Natural killer cell (primary cell): ENCODE measurements at regions not wholly inside any gene's neighbourhood (a gene's known extent, or its start where the extent isn't known, plus 50 kb on each side); places are given as distances from the start of the nearest gene placed in this dataset.

Source experiments
- ATAC-seq, 3 donors: fragments of 150-1000 bp in 2 of 3; fragments of 200-7000 bp in 1 of 3; cut with Tn5 transposase; 1 replicate in 1 of 3; 2 replicates in 2 of 3; pipeline ENCODE4 v1.10.0; 2021; ENCODE audit warnings: mild to moderate bottlenecking in 2 of 3, moderate library complexity in 2 of 3
- DNase-seq, 2 donors: peaks; one replicate each; pipeline versions ENCODE4 v3.0.0 to v3.0.0-alpha.2; 2013 to 2021; ENCODE audit warnings: mixed read lengths in 1 of 2
- H3K27ac ChIP-seq: one replicate; pipeline ENCODE4 v1.5.1; 2013; ENCODE audit warnings: mild to moderate bottlenecking, low read length
- H3K27me3 ChIP-seq: one replicate; pipeline ENCODE4 v1.6.1; 2013; ENCODE audit warnings: low read length; ENCODE audit not compliant: control insufficient read depth, insufficient read depth
- H3K36me3 ChIP-seq: one replicate; pipeline ENCODE4 v1.6.1; 2013; ENCODE audit warnings: low read length; ENCODE audit not compliant: control insufficient read depth, insufficient read depth
- H3K4me1 ChIP-seq: one replicate; pipeline ENCODE4 v1.6.1; 2013; ENCODE audit warnings: low read length; ENCODE audit not compliant: control insufficient read depth, insufficient read depth
- H3K4me3 ChIP-seq: one replicate; pipeline ENCODE4 v1.5.1; 2013; ENCODE audit warnings: low read length
- H3K9me3 ChIP-seq: one replicate; pipeline ENCODE4 v1.6.1; 2013; ENCODE audit warnings: low read length; ENCODE audit not compliant: control insufficient read depth, insufficient read depth
- H3K27ac Mint-ChIP-seq, 2 donors: one replicate each; pipeline ENCODE4 v1.8.0; 2022; ENCODE audit warnings: mild to moderate bottlenecking in 2 of 2, mixed read lengths in 2 of 2, moderate library complexity in 1 of 2
- H3K27me3 Mint-ChIP-seq, 2 donors: one replicate each; pipeline ENCODE4 v1.8.0; 2022; ENCODE audit warnings: low read depth in 2 of 2, mixed read lengths in 2 of 2
- H3K36me3 Mint-ChIP-seq: one replicate; pipeline ENCODE4 v1.8.0; 2022; ENCODE audit warnings: mixed read lengths
- H3K4me1 Mint-ChIP-seq, 2 donors: one replicate each; pipeline ENCODE4 v1.8.0; 2022; ENCODE audit warnings: mixed read lengths in 2 of 2
- H3K4me3 Mint-ChIP-seq: one replicate; pipeline ENCODE4 v1.8.0; 2022; ENCODE audit warnings: mild to moderate bottlenecking, moderate library complexity, mixed read lengths
- H3K9me3 Mint-ChIP-seq, 2 donors: one replicate each; pipeline ENCODE4 v1.8.0; 2022; ENCODE audit warnings: mixed read lengths in 2 of 2
- WGBS: methylation state at CpG from one replicate; pipeline ENCODE4 v1.1.7; 2013; ENCODE audit warnings: missing lambda C conversion rate; ENCODE audit not compliant: insufficient coverage; 5-methylcytosine and 5-hydroxymethylcytosine counted together
- intact Hi-C: fragments of 100-400 bp; cut with micrococcal nuclease; formaldehyde crosslinking; loops from one replicate; pipeline ENCODE4 v1.14.2; 2022
- TF ChIP-seq, protein P1 (sequence below): fragments of 200-600 bp; IDR thresholded peaks from one replicate; pipeline ENCODE4 v1.8.0; 2022; ENCODE audit warnings: antibody characterized with exemption

DNA sequence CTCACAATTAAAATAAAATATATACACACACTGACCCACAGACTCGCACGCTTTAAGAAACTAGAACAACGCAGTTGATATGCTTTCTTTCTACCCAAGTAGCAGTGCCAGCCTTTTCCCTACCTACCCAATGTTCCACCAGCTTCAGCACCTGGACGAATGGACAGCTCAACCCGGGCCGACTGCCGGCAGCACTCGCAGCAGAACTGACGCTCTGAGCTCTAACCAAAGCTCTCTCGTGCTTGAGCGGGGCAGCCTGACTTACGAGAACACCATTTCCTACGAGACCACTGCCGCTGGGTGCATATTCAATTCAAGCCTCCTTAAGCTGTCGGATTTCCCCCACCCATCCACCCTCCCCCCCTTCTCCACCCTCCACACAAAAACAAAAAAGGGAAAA lies 127.4 kb upstream of the DPYD start:
- intact Hi-C loops = no loop called here
- Mint-ChIP-seq H3K4me3 (peak overlapping the region; percentile 6), H3K9me3 (no peaks in the 10 kb centered on the region), H3K27ac (no peak overlapping the region), H3K4me1 (peaks cover 22 to 37% of the 10 kb centered on the region in 2 donors), H3K36me3 (no peaks in the 10 kb centered on the region), H3K27me3 (peaks cover 67 to 83% of the 10 kb centered on the region in 2 donors)
- TF ChIP-seq, protein P1, sequence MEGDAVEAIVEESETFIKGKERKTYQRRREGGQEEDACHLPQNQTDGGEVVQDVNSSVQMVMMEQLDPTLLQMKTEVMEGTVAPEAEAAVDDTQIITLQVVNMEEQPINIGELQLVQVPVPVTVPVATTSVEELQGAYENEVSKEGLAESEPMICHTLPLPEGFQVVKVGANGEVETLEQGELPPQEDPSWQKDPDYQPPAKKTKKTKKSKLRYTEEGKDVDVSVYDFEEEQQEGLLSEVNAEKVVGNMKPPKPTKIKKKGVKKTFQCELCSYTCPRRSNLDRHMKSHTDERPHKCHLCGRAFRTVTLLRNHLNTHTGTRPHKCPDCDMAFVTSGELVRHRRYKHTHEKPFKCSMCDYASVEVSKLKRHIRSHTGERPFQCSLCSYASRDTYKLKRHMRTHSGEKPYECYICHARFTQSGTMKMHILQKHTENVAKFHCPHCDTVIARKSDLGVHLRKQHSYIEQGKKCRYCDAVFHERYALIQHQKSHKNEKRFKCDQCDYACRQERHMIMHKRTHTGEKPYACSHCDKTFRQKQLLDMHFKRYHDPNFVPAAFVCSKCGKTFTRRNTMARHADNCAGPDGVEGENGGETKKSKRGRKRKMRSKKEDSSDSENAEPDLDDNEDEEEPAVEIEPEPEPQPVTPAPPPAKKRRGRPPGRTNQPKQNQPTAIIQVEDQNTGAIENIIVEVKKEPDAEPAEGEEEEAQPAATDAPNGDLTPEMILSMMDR = no peak
- H3K27me3 ChIP-seq = peaks cover 66% of the 10 kb centered on the region
- no peaks in the 10 kb centered on the region for H3K9me3 ChIP-seq
- WGBS = 3% methylated on average over 15 of the region's 15 CpGs
- H3K4me3 ChIP-seq = no peak overlapping the region
- no peak overlapping the region for H3K27ac ChIP-seq
- ATAC-seq = peak; percentile 83 to 93 (median 88)
- peaks cover 30% of the 10 kb centered on the region for H3K4me1 ChIP-seq
- H3K36me3 ChIP-seq = no peaks in the 10 kb centered on the region
- DNase-seq = peak; percentile 66 to 78

DNA sequence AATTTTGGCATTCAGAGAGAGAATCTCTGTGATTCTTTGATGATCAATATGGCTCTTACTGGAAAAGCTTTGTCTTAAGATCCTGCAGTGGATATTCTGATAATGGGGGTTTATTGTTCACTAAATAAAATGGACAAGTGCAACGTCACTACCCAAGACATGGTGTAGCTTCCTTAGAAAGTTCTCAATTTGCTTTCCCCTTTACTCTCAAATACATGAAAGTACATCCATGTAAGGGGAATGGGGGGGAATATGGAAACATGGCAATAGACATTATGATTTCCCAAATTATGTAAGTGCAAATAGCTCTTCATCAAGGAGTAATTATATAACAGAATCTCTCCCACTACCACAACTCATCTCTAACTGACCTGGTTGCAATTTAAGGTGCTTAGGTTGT lies 126.3 kb upstream of the DPYD start:
- Mint-ChIP-seq H3K4me3 (no peak overlapping the region), H3K27ac (no peak overlapping the region), H3K36me3 (no peaks in the 10 kb centered on the region), H3K9me3 (no peaks in the 10 kb centered on the region), H3K4me1 (peaks cover 14 to 31% of the 10 kb centered on the region in 2 donors), H3K27me3 (peaks cover 64 to 83% of the 10 kb centered on the region in 2 donors)
- Histone ChIP-seq H3K9me3 (no peaks in the 10 kb centered on the region), H3K27ac (no peak overlapping the region), H3K4me3 (no peak overlapping the region), H3K27me3 (peaks cover 67% of the 10 kb centered on the region), H3K36me3 (no peaks in the 10 kb centered on the region), H3K4me1 (peaks cover 26% of the 10 kb centered on the region)
- WGBS = no CpG with 5 or more reads among the region's 1 CpG
- no peak for ATAC-seq
- TF ChIP-seq, protein P1 = no peak
- DNase-seq = no peak
- intact Hi-C loops = no loop called here

DNA sequence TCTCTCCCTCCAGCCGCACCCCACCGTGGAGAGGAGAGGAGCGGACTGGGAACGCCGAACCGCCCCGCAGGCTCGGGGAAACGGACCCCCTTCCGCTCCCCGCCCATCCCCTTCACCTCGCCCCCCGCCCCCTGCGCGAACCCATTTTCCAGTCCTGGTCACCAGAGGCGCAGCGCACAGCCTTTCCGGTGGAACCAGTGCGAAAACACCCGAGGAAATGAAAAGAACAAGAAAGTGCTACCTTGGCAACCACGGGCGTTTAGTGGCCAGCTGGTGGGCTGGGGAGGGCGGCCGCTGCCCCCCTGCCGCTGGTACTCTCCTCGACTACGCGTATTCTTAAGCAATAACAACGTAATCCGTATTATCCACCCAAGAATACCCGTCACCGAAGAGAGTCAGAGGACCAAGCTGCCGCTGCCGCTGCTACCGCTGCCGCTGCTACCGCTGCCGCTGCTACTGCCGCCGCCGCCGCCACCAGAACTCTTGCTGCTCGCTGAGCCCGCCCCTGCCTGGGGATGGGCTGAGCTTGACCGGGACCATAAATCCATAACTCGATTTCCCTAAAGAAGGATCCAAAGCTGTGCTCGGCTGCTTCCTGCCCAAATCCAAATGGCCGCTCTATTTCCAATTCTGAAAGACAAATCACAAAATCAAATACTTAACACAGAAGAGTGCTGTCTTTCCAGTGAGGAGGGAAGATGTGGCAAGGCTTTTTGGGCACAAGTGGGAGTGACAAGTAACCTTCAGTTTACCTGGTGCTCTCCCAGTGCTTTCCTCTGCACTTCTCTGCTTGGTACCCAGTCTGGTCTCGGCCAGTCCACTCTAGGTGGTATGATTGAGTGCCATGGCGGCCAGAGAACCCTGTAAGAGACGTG lies 125.2 kb upstream of the DPYD start:
- peak in 1 of 3 donors; percentile 27 for ATAC-seq
- no peak overlapping the region for H3K27ac Mint-ChIP-seq
- H3K36me3 ChIP-seq = no peaks in the 10 kb centered on the region
- no peak overlapping the region for H3K27ac ChIP-seq
- H3K9me3 ChIP-seq = no peaks in the 10 kb centered on the region
- TF ChIP-seq, protein P1 = no peak
- peaks cover 62 to 74% of the 10 kb centered on the region in 2 donors for H3K27me3 Mint-ChIP-seq
- H3K4me1 ChIP-seq = peaks cover 26% of the 10 kb centered on the region
- peak in 1 of 2 donors; percentile 17 for DNase-seq
- 3% methylated on average over 44 of the region's 51 CpGs for WGBS
- peak overlapping the region; percentile 73 for H3K4me3 Mint-ChIP-seq
- H3K36me3 Mint-ChIP-seq = no peaks in the 10 kb centered on the region
- peaks cover 64% of the 10 kb centered on the region for H3K27me3 ChIP-seq
- no peaks in the 10 kb centered on the region for H3K9me3 Mint-ChIP-seq
- peaks cover 14 to 31% of the 10 kb centered on the region in 2 donors for H3K4me1 Mint-ChIP-seq
- no peak overlapping the region for H3K4me3 ChIP-seq
- intact Hi-C loops = no loop called here
